ENCODE measurements at regions not wholly inside any gene's neighbourhood (a gene's known extent, or its start where the extent isn't known, plus 50 kb on each side); places are given as distances from the start of the nearest gene placed in this dataset.

GRCh38 chr16:85290626-85291301, 178.5 kb upstream of the CIBAR2 start:
- Mint-ChIP-seq H3K4me3 (no peak overlapping the region), H3K27me3 (ENCODE audit: insufficient read depth) (no peaks in the 10 kb centered on the region), H3K9me3 (no peaks in the 10 kb centered on the region), H3K27ac (no peak overlapping the region), H3K36me3 (ENCODE audit: low read depth) (no peaks in the 10 kb centered on the region), H3K4me1 (no peaks in the 10 kb centered on the region)
- 85 to 89% methylated on average over 10 to 12 of the region's 12 CpGs for WGBS, 2 experiments (ENCODE audit: insufficient coverage in 1 of 2, insufficient read length in 1 of 2)
- H3K4me1 ChIP-seq (ENCODE audit: control insufficient read depth, insufficient read depth, low read length): no peaks in the 10 kb centered on the region
- no peaks in the 10 kb centered on the region for H3K36me3 ChIP-seq (ENCODE audit: control insufficient read depth, insufficient read depth, low read length)
- H3K27me3 ChIP-seq (ENCODE audit: control insufficient read depth, insufficient read depth, low read length, poor library complexity, severe bottlenecking): no peaks in the 10 kb centered on the region
- H3K27ac ChIP-seq (ENCODE audit: low read depth, low read length): no peak overlapping the region
- no peaks in the 10 kb centered on the region for H3K9me3 ChIP-seq (ENCODE audit: control insufficient read depth, low read length)
- no peak overlapping the region for H3K4me3 ChIP-seq (ENCODE audit: low read length)
- no peak for DNase-seq
- no peak for TF ChIP-seq CTCF (conservative IDR thresholded peaks at IDR 0.05)
- H3K9ac ChIP-seq (ENCODE audit: extremely low read depth, low read length, poor library complexity, severe bottlenecking): no peak overlapping the region

GRCh38 chr16:85291302-85292148, 179.3 kb upstream of the CIBAR2 start:
- no peaks in the 10 kb centered on the region for H3K4me1 ChIP-seq (ENCODE audit: control insufficient read depth, insufficient read depth, low read length)
- DNase-seq: no peak
- Mint-ChIP-seq H3K27me3 (ENCODE audit: insufficient read depth) (no peaks in the 10 kb centered on the region), H3K36me3 (ENCODE audit: low read depth) (no peaks in the 10 kb centered on the region), H3K4me3 (no peak overlapping the region), H3K4me1 (no peaks in the 10 kb centered on the region), H3K27ac (no peak overlapping the region), H3K9me3 (no peaks in the 10 kb centered on the region)
- WGBS, 2 experiments (ENCODE audit: insufficient coverage in 1 of 2, insufficient read length in 1 of 2): 74 to 88% methylated on average over 4 to 25 of the region's 26 CpGs
- H3K4me3 ChIP-seq (ENCODE audit: low read length): no peak overlapping the region
- H3K9ac ChIP-seq (ENCODE audit: extremely low read depth, low read length, poor library complexity, severe bottlenecking): no peak overlapping the region
- H3K27ac ChIP-seq (ENCODE audit: low read depth, low read length): no peak overlapping the region
- no peaks in the 10 kb centered on the region for H3K27me3 ChIP-seq (ENCODE audit: control insufficient read depth, insufficient read depth, low read length, poor library complexity, severe bottlenecking)
- H3K36me3 ChIP-seq (ENCODE audit: control insufficient read depth, insufficient read depth, low read length): no peaks in the 10 kb centered on the region
- H3K9me3 ChIP-seq (ENCODE audit: control insufficient read depth, low read length): no peaks in the 10 kb centered on the region
- TF ChIP-seq CTCF (conservative IDR thresholded peaks at IDR 0.05): no peak

- Histone ChIP-seq H3K36me3 (ENCODE audit: control insufficient read depth, insufficient read depth, low read length) (no peaks in the 10 kb centered on the region), H3K4me1 (ENCODE audit: control insufficient read depth, insufficient read depth, low read length) (no peaks in the 10 kb centered on the region), H3K9ac (ENCODE audit: extremely low read depth, low read length, poor library complexity, severe bottlenecking) (no peak overlapping the region), H3K9me3 (ENCODE audit: control insufficient read depth, low read length) (no peaks in the 10 kb centered on the region), H3K27me3 (ENCODE audit: control insufficient read depth, insufficient read depth, low read length, poor library complexity, severe bottlenecking) (no peaks in the 10 kb centered on the region), H3K27ac (ENCODE audit: low read depth, low read length) (no peak overlapping the region), H3K4me3 (ENCODE audit: low read length) (no peak overlapping the region)
- Mint-ChIP-seq H3K9me3 (no peaks in the 10 kb centered on the region), H3K4me3 (no peak overlapping the region), H3K4me1 (peaks cover 2% of the 10 kb centered on the region), H3K27me3 (ENCODE audit: insufficient read depth) (no peaks in the 10 kb centered on the region), H3K36me3 (ENCODE audit: low read depth) (no peaks in the 10 kb centered on the region), H3K27ac (no peak overlapping the region)
- no peak for DNase-seq
- TF ChIP-seq CTCF (conservative IDR thresholded peaks at IDR 0.05): no peak
- 95 to 99% methylated on average over 11 to 13 of the region's 13 CpGs for WGBS, 2 experiments (ENCODE audit: insufficient coverage in 1 of 2, insufficient read length in 1 of 2)
Observed at GRCh38 chr16:85293458-85293857, 181.2 kb upstream of the CIBAR2 start.

Data from endodermal cell (in vitro differentiated cells).